Erythroblast (primary cell): ENCODE measurements at regions not wholly inside any gene's neighbourhood (a gene's known extent, or its start where the extent isn't known, plus 50 kb on each side); places are given as distances from the start of the nearest gene placed in this dataset.

Source experiments
- GATA1 ChIP-seq: IDR thresholded peaks from 2 replicates; pipeline ENCODE4 v1.6.1; 2011; ENCODE audit warnings: low read depth, mild to moderate bottlenecking, control low read depth, low read length, moderate library complexity
- POLR2A ChIP-seq: IDR thresholded peaks from 2 replicates; pipeline ENCODE4 v1.6.1; 2011; ENCODE audit warnings: mild to moderate bottlenecking, low read length

GRCh38 chr2:41907771-41908207 is 140.0 kb upstream of the PKDCC start:
- TF ChIP-seq POLR2A (no peak), GATA1 (no peak)
